Stimulated activated CD4-positive, alpha-beta T cell treated with anti-CD3 and anti-CD28 coated beads, Interleukin-1b, Interleukin-23, amount 100 ng/mL, for 48 hours (primary cell): ENCODE measurements at regions not wholly inside any gene's neighbourhood (a gene's known extent, or its start where the extent isn't known, plus 50 kb on each side); places are given as distances from the start of the nearest gene placed in this dataset.

Experiments used
- DNase-seq: peaks from one replicate; pipeline ENCODE4 v3.0.0-alpha.2; 2020

GRCh38 chr9:8074713-8075286 is 275.2 kb upstream of the DMAC1 start:
- no peak for DNase-seq

- no peak for DNase-seq
These were observed 271.8 kb upstream of the DMAC1 start for GRCh38 chr9:8071445-8071798.

- no peak for DNase-seq
These were observed 271.3 kb upstream of the DMAC1 start for GRCh38 chr9:8070779-8071444.

GRCh38 chr9:8062459-8062858 is 262.9 kb upstream of the DMAC1 start:
- no peak for DNase-seq

GRCh38 chr9:8053501-8053900 is 253.9 kb upstream of the DMAC1 start:
- DNase-seq, result no peak

GRCh38 chr9:8052991-8053390 is 253.4 kb upstream of the DMAC1 start:
- DNase-seq, result no peak

GRCh38 chr9:8037745-8038144 is 238.2 kb upstream of the DMAC1 start:
- DNase-seq, result no peak

GRCh38 chr9:8036914-8037524 is 237.4 kb upstream of the DMAC1 start:
- no peak for DNase-seq

- DNase-seq, result no peak
These were observed 234.2 kb upstream of the DMAC1 start for GRCh38 chr9:8033794-8034193.

GRCh38 chr9:8030095-8030494 is 230.5 kb upstream of the DMAC1 start:
- no peak for DNase-seq

GRCh38 chr9:8027351-8027750 is 227.8 kb upstream of the DMAC1 start:
- no peak for DNase-seq

- DNase-seq, result no peak
These were observed 226.0 kb upstream of the DMAC1 start for GRCh38 chr9:8025551-8025950.

- DNase-seq, result no peak
These were observed 220.6 kb upstream of the DMAC1 start for GRCh38 chr9:8020186-8020585.

GRCh38 chr9:8019636-8020035 is 220.1 kb upstream of the DMAC1 start:
- DNase-seq, result no peak

GRCh38 chr9:8014997-8015682 is 215.6 kb upstream of the DMAC1 start:
- DNase-seq, result no peak

GRCh38 chr9:8012986-8013385 is 213.4 kb upstream of the DMAC1 start:
- no peak for DNase-seq

- no peak for DNase-seq
These were observed 212.4 kb upstream of the DMAC1 start for GRCh38 chr9:8011974-8012373.

GRCh38 chr9:7996558-7996957 is 197.0 kb upstream of the DMAC1 start:
- no peak for DNase-seq

- DNase-seq, result no peak
These were observed 189.2 kb upstream of the DMAC1 start for GRCh38 chr9:7988644-7989280.

GRCh38 chr9:7984692-7985091 is 185.1 kb upstream of the DMAC1 start:
- DNase-seq, result no peak

GRCh38 chr9:7984203-7984602 is 184.6 kb upstream of the DMAC1 start:
- no peak for DNase-seq

- DNase-seq, result no peak
These were observed 183.9 kb upstream of the DMAC1 start for GRCh38 chr9:7983490-7983889.

- DNase-seq, result no peak
These were observed 183.3 kb upstream of the DMAC1 start for GRCh38 chr9:7982907-7983306.
